GM23338 (cell line): ENCODE measurements at regions not wholly inside any gene's neighbourhood (a gene's known extent, or its start where the extent isn't known, plus 50 kb on each side); places are given as distances from the start of the nearest gene placed in this dataset.
A peak's percentile ranks its signal among the peaks of the same experiment; 100 is the strongest.

Experiments used
- ATAC-seq: fragments of 200-7000 bp; cut with Tn5 transposase; 3 replicates; pipeline ENCODE4 v1.9.1; 2020
- DNase-seq: peaks from one replicate; pipeline ENCODE4 v3.0.0-alpha.2; 2015; ENCODE audit warnings: low spot score
- H2AFZ ChIP-seq: fragments of 200-600 bp; sonication (generic); 2 replicates; pipeline ENCODE4 v1.8.0; 2016; ENCODE audit warnings: antibody characterized with exemption, mild to moderate bottlenecking, moderate library complexity
- H3F3A ChIP-seq: fragments of 200-600 bp; sonication (generic); replicated peaks from 2 replicates; pipeline ENCODE4 v1.8.0; 2017; ENCODE audit warnings: antibody characterized with exemption, mixed run types, low read depth
- H3K27ac ChIP-seq: fragments of 200-600 bp; sonication (generic); 2 replicates; pipeline ENCODE4 v1.6.1; 2016; ENCODE audit warnings: low read depth
- H3K27me3 ChIP-seq: fragments of 200-600 bp; sonication (generic); 2 replicates; pipeline ENCODE4 v1.8.0; 2016; ENCODE audit warnings: mild to moderate bottlenecking, mixed run types, moderate library complexity; ENCODE audit not compliant: insufficient read depth
- H3K36me3 ChIP-seq: fragments of 200-600 bp; sonication (generic); 2 replicates; pipeline ENCODE4 v1.8.0; 2016; ENCODE audit warnings: mild to moderate bottlenecking; ENCODE audit not compliant: insufficient read depth
- H3K4me1 ChIP-seq: fragments of 200-600 bp; sonication (generic); 2 replicates; pipeline ENCODE4 v1.8.0; 2016; ENCODE audit warnings: mild to moderate bottlenecking, moderate library complexity; ENCODE audit not compliant: insufficient read depth
- H3K4me2 ChIP-seq: fragments of 200-600 bp; sonication (generic); 2 replicates; pipeline ENCODE4 v1.7.1; 2017; ENCODE audit warnings: mixed run types
- H3K4me3 ChIP-seq: fragments of 200-600 bp; sonication (generic); 2 replicates; pipeline ENCODE4 v1.6.1; 2016; ENCODE audit warnings: mixed run types
- H3K79me2 ChIP-seq: fragments of 200-600 bp; sonication (generic); replicated peaks from 2 replicates; pipeline ENCODE4 v1.8.0; 2017; ENCODE audit warnings: mild to moderate bottlenecking; ENCODE audit not compliant: insufficient read depth
- H3K9me2 ChIP-seq: fragments of 200-600 bp; sonication (generic); 2 replicates; pipeline ENCODE4 v1.8.0; 2017; ENCODE audit not compliant: insufficient read depth
- H4K20me1 ChIP-seq: fragments of 200-600 bp; sonication (generic); replicated peaks from 2 replicates; pipeline ENCODE4 v1.8.0; 2017; ENCODE audit warnings: mild to moderate bottlenecking; ENCODE audit not compliant: insufficient read depth
- H3K27ac Mint-ChIP-seq: 2 replicates; pipeline ENCODE4 v1.8.0; 2020; ENCODE audit warnings: inconsistent platforms, mild to moderate bottlenecking, moderate library complexity, mixed read lengths
- H3K27me3 Mint-ChIP-seq: 3 replicates; pipeline ENCODE4 v1.8.0; 2022; ENCODE audit warnings: low read depth, mild to moderate bottlenecking, moderate library complexity, mixed read lengths, inconsistent platforms; ENCODE audit not compliant: insufficient read depth, poor library complexity
- H3K36me3 Mint-ChIP-seq: 3 replicates; pipeline ENCODE4 v1.8.0; 2021; ENCODE audit warnings: low read depth, mild to moderate bottlenecking, inconsistent platforms, moderate library complexity, mixed read lengths
- H3K4me1 Mint-ChIP-seq: 3 replicates; pipeline ENCODE4 v1.8.0; 2020; ENCODE audit warnings: mild to moderate bottlenecking, inconsistent platforms, mixed read lengths
- H3K4me3 Mint-ChIP-seq: 3 replicates; pipeline ENCODE4 v1.8.0; 2021; ENCODE audit warnings: moderate library complexity, mild to moderate bottlenecking, inconsistent platforms, mixed read lengths
- H3K9me3 Mint-ChIP-seq: 3 replicates; pipeline ENCODE4 v1.8.0; 2020; ENCODE audit warnings: moderate library complexity, mild to moderate bottlenecking, inconsistent platforms, mixed read lengths
- CREB1 ChIP-seq: fragments of 250-450 bp; sonication (Bioruptor Pico); IDR thresholded peaks from 2 replicates; pipeline ENCODE4 v1.5.0; 2020; ENCODE audit warnings: low read depth, mild to moderate bottlenecking, moderate library complexity
- CTCF ChIP-seq, 2 experiments: fragments of 200-600 bp in 1 of 2; sonication (generic) in 1 of 2; conservative IDR thresholded peaks; 2 replicates each; pipeline versions ENCODE4 v1.5.1 to v1.6.1; 2016 to 2017; ENCODE audit warnings: antibody characterized with exemption in 2 of 2, low read depth in 2 of 2, mild to moderate bottlenecking in 2 of 2, moderate library complexity in 1 of 2
- ETS1 ChIP-seq: IDR thresholded peaks from 2 replicates; pipeline ENCODE4 v1.6.1; 2016; ENCODE audit warnings: antibody characterized with exemption
- EZH2 ChIP-seq: fragments of 200-600 bp; sonication (generic); IDR thresholded peaks from one replicate; pipeline ENCODE4 v1.8.0; 2017; ENCODE audit warnings: antibody characterized with exemption, mild to moderate bottlenecking, low read depth; ENCODE audit not compliant: unreplicated experiment
- EZH2phosphoT487 ChIP-seq: fragments of 200-600 bp; sonication (generic); IDR thresholded peaks from one replicate; pipeline ENCODE4 v1.8.1; 2018; ENCODE audit warnings: antibody characterized with exemption; ENCODE audit not compliant: unreplicated experiment
- JUNB ChIP-seq: IDR thresholded peaks from one replicate; pipeline ENCODE4 v1.6.1; 2016; ENCODE audit warnings: antibody characterized with exemption; ENCODE audit not compliant: unreplicated experiment
- NANOG ChIP-seq: IDR thresholded peaks from 2 replicates; pipeline ENCODE4 v1.6.1; 2016; ENCODE audit warnings: antibody characterized with exemption, borderline replicate concordance
- POLR2AphosphoS5 ChIP-seq: IDR thresholded peaks from 2 replicates; pipeline ENCODE4 v1.6.1; 2016; ENCODE audit warnings: antibody characterized with exemption, low read depth
- REST ChIP-seq: IDR thresholded peaks from one replicate; pipeline ENCODE4 v1.6.1; 2018; ENCODE audit warnings: antibody characterized with exemption; ENCODE audit not compliant: unreplicated experiment
- STAT1 ChIP-seq: IDR thresholded peaks from one replicate; pipeline ENCODE4 v1.6.1; 2016; ENCODE audit warnings: antibody characterized with exemption; ENCODE audit not compliant: unreplicated experiment
- ZNF114 ChIP-seq: fragments of 250-450 bp; sonication (Bioruptor Pico); IDR thresholded peaks from 2 replicates; pipeline ENCODE4 v1.5.0; 2020; ENCODE audit warnings: mild to moderate bottlenecking, moderate library complexity
- ZNF331 ChIP-seq: fragments of 250-450 bp; sonication (Bioruptor Pico); IDR thresholded peaks from 2 replicates; pipeline ENCODE4 v1.5.0; 2020; ENCODE audit warnings: low read depth, mild to moderate bottlenecking, moderate library complexity
- ZNF462 ChIP-seq: fragments of 250-450 bp; sonication (Bioruptor Pico); IDR thresholded peaks from 2 replicates; pipeline ENCODE4 v1.5.0; 2020; ENCODE audit warnings: mild to moderate bottlenecking, moderate library complexity

- Mint-ChIP-seq H3K4me3 (no peak overlapping the region), H3K36me3 (no peaks in the 10 kb centered on the region), H3K4me1 (peaks cover 10% of the 10 kb centered on the region), H3K9me3 (no peaks in the 10 kb centered on the region), H3K27me3 (peaks cover 1% of the 10 kb centered on the region), H3K27ac (no peak overlapping the region)
- H3K9me2 ChIP-seq, result no peaks in the 10 kb centered on the region
- TF ChIP-seq REST (no peak), EZH2phosphoT487 (no peak), STAT1 (no peak), ZNF331 (CRISPR knock-in tag) (no peak), JUNB (no peak), ZNF114 (CRISPR knock-in tag) (no peak), CTCF (conservative IDR thresholded peaks at IDR 0.05; ENCODE audit: low read depth in 2 of 2) (no peak), NANOG (no peak), EZH2 (no peak), ZNF462 (CRISPR knock-in tag) (no peak), CREB1 (no peak), ETS1 (no peak), POLR2AphosphoS5 (no peak)
- H4K20me1 ChIP-seq, result no peaks in the 10 kb centered on the region
- peak overlapping the region; percentile 26; the same call in 1 of the 2 replicates for H3K4me2 ChIP-seq
- H3K4me3 ChIP-seq, result no peak overlapping the region
- H3K27ac ChIP-seq, result no peak overlapping the region
- peak overlapping the region; percentile 14; the same call in 1 of the 2 replicates for H2AFZ ChIP-seq
- no peaks in the 10 kb centered on the region for H3K27me3 ChIP-seq
- H3K36me3 ChIP-seq, result no peaks in the 10 kb centered on the region
- ATAC-seq (no peak), DNase-seq (no peak)
- H3K79me2 ChIP-seq, result no peaks in the 10 kb centered on the region
- H3K4me1 ChIP-seq, result peaks cover 3% of the 10 kb centered on the region; the same call in 1 of the 2 replicates
- H3F3A ChIP-seq, result no peaks in the 10 kb centered on the region
These were observed 161.3 kb downstream of the RTL9 start for GRCh38 chrX:110519906-110520452.
